Activated T-helper 1 cell treated with Interleukin-2 at 50 U/mL for 16 hours (primary cell): ENCODE measurements at regions not wholly inside any gene's neighbourhood (a gene's known extent, or its start where the extent isn't known, plus 50 kb on each side); places are given as distances from the start of the nearest gene placed in this dataset.
A peak's percentile ranks its signal among the peaks of the same experiment; 100 is the strongest.

ENCODE experiments used
- DNase-seq: peaks from one replicate; pipeline ENCODE4 v3.0.0-alpha.2; 2020; ENCODE audit warnings: low read depth

GRCh38 chr1:59006289-59006658 is 222.4 kb upstream of the JUN start:
- no peak for DNase-seq

DNA sequence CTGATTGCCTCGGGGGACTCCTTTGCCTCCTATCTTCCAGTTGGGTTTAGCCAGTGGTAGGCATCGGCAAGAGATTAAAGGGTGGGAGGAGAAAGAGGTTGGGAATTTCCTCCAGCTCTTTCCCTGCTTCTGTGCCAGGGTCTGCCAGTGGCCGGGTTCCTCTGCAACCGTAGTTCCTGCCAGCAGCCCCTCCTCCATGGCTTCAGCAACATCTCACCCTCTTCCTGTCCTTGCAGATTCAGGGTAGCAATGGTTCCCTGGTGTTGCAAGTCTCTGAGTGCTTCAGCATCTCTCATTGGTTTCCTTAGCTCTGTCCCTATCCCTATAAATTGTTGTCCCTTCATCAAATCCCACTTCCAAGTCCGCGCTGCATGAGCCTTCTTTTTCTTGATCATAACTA is 223.1 kb upstream of the JUN start:
- DNase-seq: no peak

GRCh38 chr1:59007429-59007819 is 223.6 kb upstream of the JUN start:
- DNase-seq: no peak

DNA sequence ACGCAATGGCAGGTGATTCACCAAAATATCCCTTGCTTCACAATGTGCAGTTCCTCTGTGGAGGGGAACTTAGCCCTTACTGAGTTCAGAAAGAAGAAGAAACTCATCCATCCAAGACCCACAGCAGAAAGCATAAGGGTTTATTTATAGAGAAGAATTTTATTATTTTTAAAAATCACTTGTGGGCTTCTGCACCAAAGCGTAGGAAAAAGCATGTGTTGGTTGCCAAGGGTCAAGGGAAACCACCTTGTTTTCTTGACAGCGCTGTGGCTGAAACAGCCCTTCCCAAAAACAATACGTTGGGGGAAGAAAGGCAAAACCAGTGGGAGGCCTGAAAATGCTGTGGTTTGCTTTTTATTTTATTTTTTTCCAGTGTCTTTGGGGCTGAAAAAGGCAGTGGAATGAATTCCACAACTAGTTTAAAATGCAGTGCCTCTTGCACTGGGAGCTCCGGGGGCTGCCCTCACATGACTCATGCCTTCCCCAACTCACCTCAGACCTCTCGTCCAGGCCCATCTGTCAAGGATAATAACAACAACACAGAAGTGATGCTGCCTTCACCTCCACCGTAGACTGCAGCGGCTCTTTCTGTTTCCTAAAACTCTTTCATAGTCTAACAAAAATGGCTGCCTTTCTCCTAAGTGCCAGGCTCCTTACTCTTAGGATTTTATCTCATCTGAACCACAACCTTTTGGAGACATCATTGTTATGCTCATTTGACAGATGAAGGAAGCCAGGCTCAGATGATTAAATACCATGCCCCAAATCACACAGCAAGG is 224.2 kb upstream of the JUN start:
- no peak for DNase-seq

DNA sequence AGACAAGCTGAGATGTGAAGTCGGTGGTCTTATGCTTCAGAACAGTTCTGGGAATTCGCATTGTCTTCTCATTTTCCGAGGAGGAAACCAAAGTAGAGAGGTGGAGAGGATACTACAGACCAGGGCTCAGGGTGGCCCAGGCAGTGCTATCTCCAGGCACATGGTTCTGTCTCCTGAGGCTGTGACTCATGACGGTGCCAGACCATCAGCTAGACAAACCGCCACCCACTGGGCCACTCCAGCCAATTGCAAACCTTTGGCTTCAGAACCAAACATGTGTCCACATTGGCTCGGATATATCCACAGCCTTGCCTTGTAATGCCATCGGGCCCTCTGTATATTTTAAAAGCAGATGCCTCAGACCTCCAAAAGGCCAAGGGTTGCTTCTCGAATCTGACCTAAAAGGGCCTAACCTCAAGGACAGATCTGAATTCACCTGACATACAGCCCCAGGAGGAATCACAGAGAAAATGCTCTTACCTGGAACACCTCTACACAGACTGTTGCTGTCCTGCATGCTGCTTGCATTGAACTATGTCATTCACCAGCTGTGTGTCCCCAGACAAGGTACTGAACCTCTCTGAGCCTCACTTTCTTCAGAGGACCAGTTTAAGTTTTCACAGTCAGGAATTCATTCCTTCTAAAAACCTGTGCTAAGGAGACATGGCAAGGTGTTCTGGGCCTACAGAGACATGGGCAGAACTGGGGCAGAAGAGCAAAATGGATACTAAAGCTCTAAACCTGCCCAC is 224.9 kb upstream of the JUN start:
- no peak for DNase-seq

DNA sequence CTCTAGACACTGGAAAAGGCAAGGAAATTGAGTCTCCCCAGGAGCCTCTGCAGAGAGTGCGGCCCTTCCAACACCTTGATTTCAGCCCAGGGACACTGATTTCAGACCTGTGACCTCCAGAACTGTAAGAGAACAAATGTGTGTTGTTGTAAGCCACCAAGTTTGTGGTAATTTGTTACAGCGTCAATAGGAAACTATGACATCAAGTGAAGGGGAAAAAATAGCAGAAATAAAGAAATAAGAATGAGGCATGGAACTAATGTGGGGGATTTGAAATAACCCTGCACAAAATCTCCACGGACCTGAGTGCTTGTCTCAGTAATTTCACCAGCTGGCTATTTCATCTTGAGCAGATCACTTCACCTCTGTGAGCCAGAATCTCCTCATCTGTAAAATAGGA is 227.8 kb upstream of the JUN start:
- DNase-seq: no peak

DNA sequence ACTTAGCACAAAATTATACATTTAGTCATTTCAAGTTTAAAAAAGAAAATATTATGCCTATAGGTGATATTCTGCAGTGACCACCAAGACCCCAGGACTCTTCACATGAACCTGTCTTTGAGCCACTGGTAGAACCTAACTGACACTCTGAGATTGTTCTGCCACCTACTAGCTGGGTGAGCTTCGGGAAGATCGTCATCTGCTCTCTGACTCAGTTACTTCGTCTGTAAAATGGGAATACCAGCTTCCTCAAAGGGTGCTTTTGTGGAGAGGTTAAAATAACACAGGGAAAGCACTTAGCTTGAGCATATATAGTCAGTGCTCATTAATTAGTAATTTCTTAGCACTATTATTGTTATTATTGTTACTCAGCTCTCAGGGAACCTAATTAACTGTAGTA is 228.5 kb upstream of the JUN start:
- no peak for DNase-seq

GRCh38 chr1:59013276-59013927 is 229.6 kb upstream of the JUN start:
- DNase-seq: no peak

- no peak for DNase-seq
Observed at GRCh38 chr1:59013928-59014279, 230.1 kb upstream of the JUN start.

- no peak for DNase-seq
Observed at GRCh38 chr1:59014827-59015226, 231.0 kb upstream of the JUN start.

- DNase-seq: no peak
Observed at GRCh38 chr1:59015708-59016107, 231.9 kb upstream of the JUN start.

DNA sequence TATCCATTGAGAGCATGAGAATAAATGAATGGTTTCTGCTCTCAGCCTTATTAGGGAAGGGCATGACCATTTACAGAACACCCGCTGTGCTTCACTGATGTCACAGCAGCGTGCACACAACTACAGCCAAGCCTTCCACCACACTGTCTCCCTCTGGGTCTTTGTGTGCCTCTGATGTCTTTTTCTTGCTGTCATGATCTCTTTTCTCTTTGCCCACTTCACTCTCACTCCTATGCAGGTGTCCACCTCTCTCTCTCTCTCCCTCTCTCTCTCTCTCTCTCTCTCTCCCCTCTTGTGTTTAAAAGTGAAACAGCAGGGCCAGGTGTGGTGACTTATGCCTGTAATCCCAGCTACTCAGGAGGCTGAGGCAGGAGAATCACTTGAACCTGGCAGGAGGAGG is 232.5 kb upstream of the JUN start:
- no peak for DNase-seq

DNA sequence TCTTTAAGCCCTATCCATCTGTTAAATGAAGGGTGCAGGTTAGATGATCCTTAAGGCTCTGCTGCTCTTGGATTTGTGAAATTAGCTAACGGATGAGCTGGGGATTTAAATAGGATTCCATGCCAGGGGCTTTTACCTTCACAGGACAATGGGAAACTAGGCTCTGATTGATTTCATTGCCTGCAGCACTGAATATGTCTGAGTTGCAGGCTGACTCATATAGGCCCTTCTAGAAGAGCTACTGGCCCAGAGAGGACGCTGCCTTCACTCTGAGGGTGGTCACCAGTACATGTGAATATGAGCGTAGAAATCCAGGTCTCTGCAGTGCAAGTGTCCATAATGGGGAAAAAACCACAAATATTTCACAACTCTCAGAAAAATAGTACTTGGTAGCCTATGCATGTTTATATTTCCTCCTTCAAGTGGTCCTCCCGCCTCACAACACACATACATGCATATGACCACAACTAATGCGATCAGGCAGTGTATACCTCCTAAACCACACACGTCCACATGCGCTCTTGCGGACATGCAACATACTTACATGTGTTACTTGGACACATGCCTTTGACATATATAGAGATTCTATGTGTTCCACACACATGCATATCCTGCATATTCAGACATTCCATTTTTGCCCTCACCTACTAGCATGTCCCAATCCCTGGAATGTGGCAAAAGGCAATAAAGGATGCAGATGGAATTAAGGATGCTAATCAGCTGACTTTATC is 233.8 kb upstream of the JUN start:
- DNase-seq: no peak

DNA sequence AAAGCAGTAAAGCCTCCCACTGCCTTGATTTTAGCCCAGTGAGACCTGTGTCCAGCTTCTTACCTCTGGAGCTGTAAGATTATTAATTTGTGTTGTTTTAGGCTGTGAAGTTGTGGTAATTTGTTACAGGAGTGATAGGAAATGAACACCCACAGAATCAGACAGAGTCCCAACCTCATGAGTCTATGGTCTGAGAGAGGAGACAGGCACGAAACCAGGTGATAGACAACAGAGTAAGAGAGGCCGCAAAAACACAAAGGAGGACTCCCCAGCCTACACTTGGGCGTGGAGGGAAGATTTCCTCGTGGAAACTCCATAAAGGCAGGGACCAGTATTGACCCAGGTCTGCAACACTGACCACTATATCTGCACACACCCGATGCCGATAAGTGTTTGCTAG is 234.6 kb upstream of the JUN start:
- DNase-seq: no peak

DNA sequence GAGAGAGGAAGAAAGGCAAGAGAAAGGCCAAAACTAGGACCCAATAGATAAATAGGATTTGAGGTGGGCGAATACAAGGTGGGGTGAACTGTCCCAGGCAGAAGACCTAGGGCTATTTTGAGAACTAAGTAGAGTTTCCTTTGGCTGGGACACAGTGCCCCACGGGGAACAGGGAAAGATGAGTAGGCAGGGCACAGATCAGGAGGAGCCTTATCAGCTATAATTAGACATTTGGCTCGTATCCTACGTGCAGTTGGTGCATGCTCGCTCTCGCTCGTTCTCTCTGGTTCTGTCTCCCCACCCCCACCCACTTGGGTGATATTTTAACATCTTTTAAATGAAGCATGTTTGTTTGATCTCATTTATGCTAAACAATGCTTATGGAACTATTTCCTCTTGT is 235.0 kb upstream of the JUN start:
- no peak for DNase-seq

DNA sequence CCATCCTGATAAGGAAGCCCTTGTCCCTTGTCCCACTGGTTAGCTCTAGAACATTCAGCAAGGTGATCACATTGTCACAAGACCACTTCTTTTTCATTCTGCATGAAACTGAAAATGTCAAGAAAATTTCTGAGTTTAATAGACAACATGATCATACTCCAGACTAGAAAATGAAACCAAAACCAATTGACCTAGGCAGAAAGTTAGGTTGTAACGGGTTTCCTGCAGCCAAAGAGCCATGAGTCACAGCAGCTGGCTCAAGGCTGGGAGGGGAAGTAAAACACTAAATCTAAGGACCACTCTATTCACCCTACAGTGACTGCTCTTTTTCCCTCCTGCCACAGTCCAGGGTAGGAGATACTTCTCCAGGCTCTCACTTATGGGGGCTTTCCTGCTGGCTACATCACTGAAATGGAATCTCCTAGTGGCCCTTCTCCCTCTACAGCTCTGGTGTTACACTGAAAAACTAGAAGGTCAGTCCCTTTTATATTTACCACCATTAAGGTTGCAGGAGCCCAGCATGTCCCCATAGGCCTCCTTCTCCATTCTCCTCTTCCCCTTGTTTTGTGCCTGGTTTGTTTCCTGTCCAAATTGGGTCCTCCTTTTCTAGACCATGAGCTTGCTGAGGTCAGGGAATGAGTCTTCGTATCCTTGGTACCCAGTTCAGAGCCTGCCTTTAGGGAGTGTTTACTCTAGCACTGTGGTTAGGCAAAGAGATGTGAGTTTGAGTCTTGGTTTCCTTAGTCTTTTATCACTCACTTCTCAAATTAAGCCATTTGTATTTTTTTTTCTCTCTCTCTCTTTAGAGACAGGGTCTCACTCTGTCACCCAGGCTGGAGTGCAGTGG is 236.5 kb upstream of the JUN start:
- DNase-seq: peak; percentile 4

- no peak for DNase-seq
Observed at GRCh38 chr1:59022199-59022598, 238.4 kb upstream of the JUN start.

DNA sequence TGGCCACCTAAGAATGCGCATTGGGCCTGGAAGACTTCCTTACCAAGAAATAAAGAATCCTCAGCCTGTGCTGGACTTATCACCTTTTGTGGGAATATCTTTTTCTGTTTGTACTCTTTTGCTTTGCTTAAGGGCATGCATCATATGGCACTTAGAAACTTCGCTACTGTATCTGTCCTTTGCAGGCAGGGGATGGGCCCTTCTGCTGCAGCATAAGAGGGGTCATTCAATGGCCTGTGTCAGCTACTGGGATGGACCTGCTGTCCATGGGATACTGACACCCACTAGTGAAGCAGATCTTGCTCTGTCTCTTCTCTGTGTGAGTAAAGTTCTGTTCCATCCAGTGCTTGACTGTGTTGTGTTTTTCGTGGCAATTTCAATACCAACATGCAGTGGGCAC is 239.0 kb upstream of the JUN start:
- no peak for DNase-seq

GRCh38 chr1:59025201-59025600 is 241.4 kb upstream of the JUN start:
- DNase-seq: no peak

DNA sequence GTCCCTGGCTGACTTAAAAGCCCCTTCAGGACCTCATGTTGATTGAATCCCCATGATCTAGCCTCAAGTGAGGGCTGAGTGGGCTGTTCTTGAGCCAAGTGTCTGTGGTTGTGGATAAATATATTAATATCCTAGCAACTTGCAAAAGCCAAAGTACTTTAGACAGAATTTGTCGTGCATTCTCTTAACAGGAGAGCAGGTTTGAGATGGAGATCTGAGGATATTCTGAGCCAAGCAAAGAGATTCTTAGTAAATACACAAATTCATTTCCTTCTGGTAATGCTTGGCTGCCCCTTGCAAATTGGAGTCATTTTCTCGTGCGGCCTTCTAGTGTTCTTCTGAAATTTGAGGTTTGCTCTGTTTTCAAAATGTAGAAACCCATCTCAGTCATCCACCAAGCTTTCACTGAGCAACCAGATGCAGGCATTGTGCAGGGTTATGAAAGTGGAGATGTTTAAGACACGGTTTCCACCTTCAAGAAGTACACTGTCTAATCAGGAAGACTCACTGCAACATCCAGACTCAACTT is 242.1 kb upstream of the JUN start:
- no peak for DNase-seq

GRCh38 chr1:59026472-59026948 is 242.7 kb upstream of the JUN start:
- DNase-seq: no peak
